ENCODE measurements at regions not wholly inside any gene's neighbourhood (a gene's known extent, or its start where the extent isn't known, plus 50 kb on each side); places are given as distances from the start of the nearest gene placed in this dataset.

DNA sequence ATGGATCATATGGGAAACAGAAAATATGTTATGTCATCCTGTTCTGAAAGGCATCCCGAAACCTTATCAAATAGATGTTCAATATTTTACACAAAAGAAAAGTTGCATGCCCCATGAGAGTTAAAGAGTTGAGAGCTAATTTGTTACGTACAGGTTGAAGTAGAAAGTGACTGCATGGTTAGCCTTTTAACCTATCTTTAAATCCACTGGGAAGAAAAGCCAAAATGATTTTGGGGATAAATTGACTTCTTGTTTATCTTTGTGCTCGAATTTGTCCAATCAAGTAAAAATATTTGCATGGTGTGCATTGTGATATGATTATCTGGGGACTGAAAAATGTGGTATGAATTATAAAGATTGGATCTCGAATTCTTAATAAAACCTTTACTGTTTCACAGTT lies 230.1 kb downstream of the POSTN start:
- TF ChIP-seq, protein P1, sequence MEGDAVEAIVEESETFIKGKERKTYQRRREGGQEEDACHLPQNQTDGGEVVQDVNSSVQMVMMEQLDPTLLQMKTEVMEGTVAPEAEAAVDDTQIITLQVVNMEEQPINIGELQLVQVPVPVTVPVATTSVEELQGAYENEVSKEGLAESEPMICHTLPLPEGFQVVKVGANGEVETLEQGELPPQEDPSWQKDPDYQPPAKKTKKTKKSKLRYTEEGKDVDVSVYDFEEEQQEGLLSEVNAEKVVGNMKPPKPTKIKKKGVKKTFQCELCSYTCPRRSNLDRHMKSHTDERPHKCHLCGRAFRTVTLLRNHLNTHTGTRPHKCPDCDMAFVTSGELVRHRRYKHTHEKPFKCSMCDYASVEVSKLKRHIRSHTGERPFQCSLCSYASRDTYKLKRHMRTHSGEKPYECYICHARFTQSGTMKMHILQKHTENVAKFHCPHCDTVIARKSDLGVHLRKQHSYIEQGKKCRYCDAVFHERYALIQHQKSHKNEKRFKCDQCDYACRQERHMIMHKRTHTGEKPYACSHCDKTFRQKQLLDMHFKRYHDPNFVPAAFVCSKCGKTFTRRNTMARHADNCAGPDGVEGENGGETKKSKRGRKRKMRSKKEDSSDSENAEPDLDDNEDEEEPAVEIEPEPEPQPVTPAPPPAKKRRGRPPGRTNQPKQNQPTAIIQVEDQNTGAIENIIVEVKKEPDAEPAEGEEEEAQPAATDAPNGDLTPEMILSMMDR (IDR thresholded peaks at IDR 0.05), result no peak
- H3K4me1 ChIP-seq, result no peaks in the 10 kb centered on the region
- ATAC-seq (no peak), DNase-seq (no peak)
- intact Hi-C loops (cut with DNase I), result no loop called here
- H3K27ac ChIP-seq, result no peak overlapping the region
- H3K9me3 ChIP-seq, result no peaks in the 10 kb centered on the region
- H3K27me3 ChIP-seq (ENCODE audit: low read depth), result no peaks in the 10 kb centered on the region
- no peaks in the 10 kb centered on the region for H3K36me3 ChIP-seq
- H3K4me3 ChIP-seq, result no peak overlapping the region

DNA sequence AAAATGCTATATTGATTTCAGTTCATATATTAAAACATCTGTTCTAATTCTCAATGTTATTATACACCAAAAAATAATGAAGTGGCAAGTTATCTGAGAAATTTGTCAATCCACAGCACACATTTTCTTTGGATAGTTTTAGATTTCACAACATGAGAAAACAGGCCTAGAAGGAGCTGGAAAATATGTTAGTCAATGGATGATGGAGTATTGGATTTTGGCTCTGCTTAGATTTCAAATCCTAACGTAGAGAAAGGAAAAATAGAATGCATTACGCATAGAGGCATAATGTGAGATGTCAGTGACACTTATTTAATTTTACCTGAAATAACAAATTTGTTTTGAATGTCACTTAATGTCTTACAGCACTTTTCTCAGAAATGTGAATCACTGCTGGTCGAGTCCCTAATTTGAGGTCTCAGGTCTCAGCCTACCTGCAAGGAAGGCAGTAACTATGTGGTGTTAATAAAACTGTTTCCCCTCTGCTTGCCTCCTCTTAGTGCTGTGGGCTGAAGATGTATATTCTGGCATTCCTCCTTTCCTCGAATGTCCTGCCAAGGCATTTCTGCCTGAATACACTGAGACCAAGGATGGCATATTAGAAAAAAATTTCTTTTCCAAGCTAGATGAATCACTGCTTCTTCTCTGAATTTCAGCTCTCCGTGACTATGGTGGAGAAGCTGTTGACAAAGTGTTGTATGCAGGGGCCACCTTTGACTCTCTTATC lies 232.4 kb downstream of the POSTN start:
- ATAC-seq, result no peak
- Histone ChIP-seq H3K9me3 (no peaks in the 10 kb centered on the region), H3K27me3 (ENCODE audit: low read depth) (no peaks in the 10 kb centered on the region), H3K27ac (no peak overlapping the region), H3K36me3 (no peaks in the 10 kb centered on the region), H3K4me3 (no peak overlapping the region), H3K4me1 (no peaks in the 10 kb centered on the region)
- no peak for DNase-seq
- TF ChIP-seq, protein P1 (IDR thresholded peaks at IDR 0.05), result no peak
- intact Hi-C loops (cut with DNase I), result no loop called here

GRCh38 chr13:37365496-37365895 lies 233.1 kb downstream of the POSTN start:
- no peak for ATAC-seq
- Histone ChIP-seq H3K4me3 (no peak overlapping the region), H3K9me3 (no peaks in the 10 kb centered on the region), H3K36me3 (no peaks in the 10 kb centered on the region), H3K27me3 (ENCODE audit: low read depth) (no peaks in the 10 kb centered on the region), H3K27ac (no peak overlapping the region), H3K4me1 (no peaks in the 10 kb centered on the region)
- TF ChIP-seq, protein P1 (IDR thresholded peaks at IDR 0.05), result no peak
- intact Hi-C loops (cut with DNase I), result no loop called here
- DNase-seq, result no peak

GRCh38 chr13:37364956-37365355 lies 233.6 kb downstream of the POSTN start:
- intact Hi-C loops (cut with DNase I), result no loop called here
- Histone ChIP-seq H3K36me3 (no peaks in the 10 kb centered on the region), H3K27ac (no peak overlapping the region), H3K4me1 (no peaks in the 10 kb centered on the region), H3K9me3 (no peaks in the 10 kb centered on the region), H3K27me3 (ENCODE audit: low read depth) (no peaks in the 10 kb centered on the region), H3K4me3 (no peak overlapping the region)
- no peak for DNase-seq
- no peak for ATAC-seq
- TF ChIP-seq, protein P1 (IDR thresholded peaks at IDR 0.05), result no peak

- Histone ChIP-seq H3K27me3 (ENCODE audit: low read depth) (no peaks in the 10 kb centered on the region), H3K36me3 (no peaks in the 10 kb centered on the region), H3K4me3 (no peak overlapping the region), H3K4me1 (no peaks in the 10 kb centered on the region), H3K9me3 (no peaks in the 10 kb centered on the region), H3K27ac (no peak overlapping the region)
- ATAC-seq, result no peak
- TF ChIP-seq, protein P1 (IDR thresholded peaks at IDR 0.05), result no peak
- intact Hi-C loops (cut with DNase I), result no loop called here
- DNase-seq, result no peak
These were observed 234.6 kb downstream of the POSTN start for GRCh38 chr13:37364007-37364406.
